NCI-H1417 (cell line): ENCODE measurements at regions not wholly inside any gene's neighbourhood (a gene's known extent, or its start where the extent isn't known, plus 50 kb on each side); places are given as distances from the start of the nearest gene placed in this dataset.
"Not testable (repeated sequence)": the region's sequence is repeated elsewhere in the genome, so short reads cannot be mapped to it uniquely, and the experiment has no call there.

Experiments used
- DNase-seq, 3 experiments: peaks; one replicate each; lab custom pipeline; 2025; lab: John Stamatoyannopoulos, UW

- DNase-seq = no peak
Observed at GRCh38 chr4:17060230-17060629, 161.8 kb upstream of the LDB2 start.

GRCh38 chr4:17058916-17059741, 160.7 kb upstream of the LDB2 start:
- DNase-seq = no peak

- DNase-seq = no peak
Observed at GRCh38 chr4:17058536-17058915, 160.1 kb upstream of the LDB2 start.

- DNase-seq = no peak
Observed at GRCh38 chr4:17057035-17057434, 158.6 kb upstream of the LDB2 start.

GRCh38 chr4:17055788-17056187, 157.3 kb upstream of the LDB2 start:
- DNase-seq = no peak

- DNase-seq = no peak
Observed at GRCh38 chr4:17045866-17046265, 147.4 kb upstream of the LDB2 start.

GRCh38 chr4:17038510-17039176, 140.2 kb upstream of the LDB2 start:
- DNase-seq = no peak

GRCh38 chr4:17033768-17034181, 135.3 kb upstream of the LDB2 start:
- DNase-seq = no peak

- no peak for DNase-seq
Observed at GRCh38 chr4:17033025-17033767, 134.8 kb upstream of the LDB2 start.

- DNase-seq = no peak
Observed at GRCh38 chr4:17030543-17030942, 132.1 kb upstream of the LDB2 start.

GRCh38 chr4:17029964-17030363, 131.5 kb upstream of the LDB2 start:
- no peak for DNase-seq

GRCh38 chr4:17029432-17029831, 131.0 kb upstream of the LDB2 start:
- no peak for DNase-seq

- DNase-seq = no peak
Observed at GRCh38 chr4:17027495-17027894, 129.1 kb upstream of the LDB2 start.

GRCh38 chr4:17024425-17024824, 126.0 kb upstream of the LDB2 start:
- DNase-seq = no peak

- no peak for DNase-seq
Observed at GRCh38 chr4:17020901-17021300, 122.5 kb upstream of the LDB2 start.

- no peak for DNase-seq
Observed at GRCh38 chr4:17020451-17020850, 122.0 kb upstream of the LDB2 start.

- not testable (repeated sequence) for DNase-seq
Observed at GRCh38 chr4:17018621-17019020, 120.2 kb upstream of the LDB2 start.

- DNase-seq = no peak
Observed at GRCh38 chr4:17018013-17018412, 119.6 kb upstream of the LDB2 start.

GRCh38 chr4:17013382-17014006, 115.0 kb upstream of the LDB2 start:
- DNase-seq = no peak

- DNase-seq = no peak
Observed at GRCh38 chr4:17012451-17012850, 114.0 kb upstream of the LDB2 start.

GRCh38 chr4:17010426-17011087, 112.1 kb upstream of the LDB2 start:
- no peak for DNase-seq

- DNase-seq = no peak
Observed at GRCh38 chr4:17009871-17010367, 111.5 kb upstream of the LDB2 start.
